Esophagus squamous epithelium (tissue), 5 donors: ENCODE measurements at regions not wholly inside any gene's neighbourhood (a gene's known extent, or its start where the extent isn't known, plus 50 kb on each side); places are given as distances from the start of the nearest gene placed in this dataset.
A peak's percentile ranks its signal among the peaks of the same experiment; 100 is the strongest.

ENCODE experiments used
- DNase-seq: peaks from one replicate; lab custom pipeline; 2025; lab: John Stamatoyannopoulos, UW
- H3K27ac ChIP-seq, 4 donors: fragments of 200-600 bp; sonication (generic); one replicate each; pipeline ENCODE4 v1.5.1; 2016 to 2019; ENCODE audit warnings: mild to moderate bottlenecking in 1 of 4
- H3K27me3 ChIP-seq, 4 donors: fragments of 200-600 bp; sonication (generic); 1 replicate in 3 of 4; 2 replicates in 1 of 4; pipeline versions ENCODE4 v1.5.1 to v1.6.0; 2017 to 2021; ENCODE audit warnings: antibody characterized with exemption in 1 of 4
- H3K36me3 ChIP-seq, 3 donors: fragments of 200-600 bp; sonication (generic); one replicate each; pipeline ENCODE4 v1.5.1; 2016 to 2019
- H3K4me1 ChIP-seq, 3 donors: fragments of 200-600 bp; sonication (generic); one replicate each; pipeline ENCODE4 v1.5.1; 2017 to 2019
- H3K4me3 ChIP-seq, 4 donors: fragments of 200-600 bp; sonication (generic); 1 replicate in 3 of 4; 2 replicates in 1 of 4; pipeline ENCODE4 v1.5.1; 2016 to 2019; ENCODE audit warnings: mild to moderate bottlenecking in 2 of 4, moderate library complexity in 1 of 4
- H3K9me3 ChIP-seq, 3 donors: fragments of 200-600 bp; sonication (generic); one replicate each; pipeline ENCODE4 v1.5.1; 2016 to 2019
- CTCF ChIP-seq, 6 experiments: fragments of 450-650 bp in 4 of 6; fragments of 200-600 bp in 2 of 6; sonication (generic) in 2 of 6; IDR thresholded peaks; one replicate each; pipeline ENCODE4 v1.5.1; 2016 to 2019; ENCODE audit warnings: antibody characterized with exemption in 6 of 6, mild to moderate bottlenecking in 4 of 6, moderate library complexity in 4 of 6
- POLR2A ChIP-seq, 4 donors: fragments of 450-650 bp; IDR thresholded peaks; one replicate each; pipeline ENCODE4 v1.6.1; 2017; ENCODE audit warnings: antibody characterized with exemption in 4 of 4, mild to moderate bottlenecking in 4 of 4, moderate library complexity in 3 of 4
- WGBS, 2 donors: methylation state at CpG; one replicate each; pipeline ENCODE4 v1.1.5; 2018; 5-methylcytosine and 5-hydroxymethylcytosine counted together
- intact Hi-C: fragments of 100-400 bp; cut with DNase I; formaldehyde crosslinking; loops from one replicate; pipeline ENCODE4 v1.15.0; 2022
- donor health status: DM: yes; HTN: yes; CAD: no.

DNA sequence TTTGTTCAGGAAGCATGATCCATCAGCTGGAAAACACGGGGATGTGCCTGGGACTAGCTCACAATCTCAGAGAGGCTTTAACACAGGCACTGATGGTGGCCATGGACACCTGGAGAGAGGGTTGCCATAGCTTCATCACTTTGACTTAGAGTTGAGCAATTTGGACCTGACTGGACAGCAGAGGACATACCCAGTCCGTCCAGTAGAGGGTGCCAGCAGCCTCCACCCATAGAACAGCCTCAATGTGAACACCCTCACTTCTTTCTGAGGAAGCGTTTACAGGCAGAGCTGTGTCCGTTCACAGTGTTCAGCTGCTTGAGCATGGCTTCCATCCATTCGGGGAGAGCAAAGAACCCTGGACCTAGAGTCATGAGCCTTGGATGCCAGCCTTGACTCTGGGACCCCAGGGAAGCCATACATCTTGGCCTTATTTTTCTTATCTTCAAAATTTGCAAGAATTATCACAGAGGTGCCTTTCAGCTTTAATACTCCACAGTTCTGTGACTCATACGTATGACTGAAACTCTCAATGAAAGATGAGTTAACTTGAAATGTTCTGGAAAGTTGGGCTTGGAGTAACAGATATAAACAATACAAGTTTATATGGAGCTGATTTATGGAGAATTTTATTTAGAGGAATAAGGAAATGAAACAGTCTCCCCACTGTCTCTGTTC lies 302.9 kb upstream of the PODXL start:
- 16 to 21% methylated on average over 4 to 6 of the region's 6 CpGs for WGBS, 2 donors
- peak; percentile 45 to 75 (median 60) for TF ChIP-seq CTCF (IDR thresholded peaks at IDR 0.05)
- TF ChIP-seq POLR2A (IDR thresholded peaks at IDR 0.05) = no peak
- no peaks in the 10 kb centered on the region for H3K36me3 ChIP-seq
- H3K27ac ChIP-seq = no peak overlapping the region
- no peaks in the 10 kb centered on the region for H3K9me3 ChIP-seq
- no peak overlapping the region for H3K4me3 ChIP-seq
- peaks cover 0 to 5% (median 0%) of the 10 kb centered on the region in 4 donors for H3K27me3 ChIP-seq
- no peak for DNase-seq
- H3K4me1 ChIP-seq = no peaks in the 10 kb centered on the region
- intact Hi-C loops = no loop called here

DNA sequence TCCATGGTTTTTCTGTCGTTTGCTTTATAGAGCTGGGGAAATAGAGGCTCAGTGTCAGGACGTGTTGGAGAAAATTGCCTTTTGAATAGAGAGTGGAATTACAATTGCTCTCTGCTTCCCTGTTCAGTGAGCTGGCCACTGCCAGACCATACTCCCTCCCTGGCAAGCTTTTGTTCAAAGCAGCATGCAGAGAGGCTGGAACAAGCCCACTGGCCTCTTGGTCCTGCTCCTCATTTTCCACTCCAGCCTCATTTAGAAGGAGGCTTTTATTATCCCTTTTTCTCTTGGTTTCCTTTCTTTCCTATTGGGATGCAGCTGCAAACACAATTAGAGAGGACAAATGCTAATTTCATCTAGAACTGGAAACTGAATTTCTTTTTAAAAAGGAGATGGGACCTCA lies 302.2 kb upstream of the PODXL start:
- 37 to 46% methylated on average over 2 of the region's 2 CpGs for WGBS, 2 donors
- Histone ChIP-seq H3K9me3 (no peaks in the 10 kb centered on the region), H3K4me1 (no peaks in the 10 kb centered on the region), H3K36me3 (no peaks in the 10 kb centered on the region), H3K27ac (no peak overlapping the region), H3K27me3 (peaks cover 0 to 5% (median 0%) of the 10 kb centered on the region in 4 donors), H3K4me3 (no peak overlapping the region)
- no peak for DNase-seq
- intact Hi-C loops = no loop called here
- no peak for TF ChIP-seq CTCF (IDR thresholded peaks at IDR 0.05)
- no peak for TF ChIP-seq POLR2A (IDR thresholded peaks at IDR 0.05)

- H3K4me1 ChIP-seq = no peaks in the 10 kb centered on the region
- peaks cover 0 to 7% (median 0%) of the 10 kb centered on the region in 4 donors for H3K27me3 ChIP-seq
- H3K9me3 ChIP-seq = no peaks in the 10 kb centered on the region
- intact Hi-C loops = no loop called here
- WGBS, 2 donors = 100% methylated on average over 1 of the region's 7 CpGs; no CpG with 5 or more reads in 1 of the 2 donors
- no peak overlapping the region for H3K4me3 ChIP-seq
- H3K36me3 ChIP-seq = no peaks in the 10 kb centered on the region
- H3K27ac ChIP-seq = no peak overlapping the region
- TF ChIP-seq CTCF (IDR thresholded peaks at IDR 0.05) (no peak), POLR2A (IDR thresholded peaks at IDR 0.05) (no peak)
- no peak for DNase-seq
Observed at GRCh38 chr7:131849472-131849871, 293.0 kb upstream of the PODXL start.

GRCh38 chr7:131848033-131848432 lies 291.6 kb upstream of the PODXL start:
- intact Hi-C loops = no loop called here
- Histone ChIP-seq H3K4me3 (no peak overlapping the region), H3K27ac (no peak overlapping the region), H3K27me3 (peaks cover 0 to 7% (median 0%) of the 10 kb centered on the region in 4 donors), H3K36me3 (no peaks in the 10 kb centered on the region), H3K4me1 (no peaks in the 10 kb centered on the region), H3K9me3 (no peaks in the 10 kb centered on the region)
- no peak for DNase-seq
- TF ChIP-seq POLR2A (IDR thresholded peaks at IDR 0.05) (no peak), CTCF (IDR thresholded peaks at IDR 0.05) (no peak)
- WGBS, 2 donors = 76 to 80% methylated on average over 7 of the region's 7 CpGs

GRCh38 chr7:131845573-131846314 lies 289.3 kb upstream of the PODXL start:
- H3K4me1 ChIP-seq = no peaks in the 10 kb centered on the region
- TF ChIP-seq POLR2A (IDR thresholded peaks at IDR 0.05) (no peak), CTCF (IDR thresholded peaks at IDR 0.05) (no peak)
- H3K9me3 ChIP-seq = no peaks in the 10 kb centered on the region
- H3K27ac ChIP-seq = no peak overlapping the region
- H3K4me3 ChIP-seq = no peak overlapping the region
- no peak for DNase-seq
- 75 to 77% methylated on average over 8 of the region's 8 CpGs for WGBS, 2 donors
- peaks cover 0 to 7% (median 0%) of the 10 kb centered on the region in 4 donors for H3K27me3 ChIP-seq
- intact Hi-C loops = no loop called here
- H3K36me3 ChIP-seq = no peaks in the 10 kb centered on the region
